Suprapubic skin (tissue), 4 donors: ENCODE measurements at regions not wholly inside any gene's neighbourhood (a gene's known extent, or its start where the extent isn't known, plus 50 kb on each side); places are given as distances from the start of the nearest gene placed in this dataset.

Experiments used
- CTCF ChIP-seq, 2 donors: fragments of 200-600 bp in 1 of 2; fragments of 450-650 bp in 1 of 2; sonication (generic) in 1 of 2; IDR thresholded peaks; one replicate each; pipeline ENCODE4 v1.5.1; 2016 to 2019; ENCODE audit warnings: antibody characterized with exemption in 2 of 2, mild to moderate bottlenecking in 1 of 2, moderate library complexity in 1 of 2
- EP300 ChIP-seq: sonication (generic); formaldehyde crosslinking; IDR thresholded peaks from one replicate; pipeline ENCODE4 v1.6.1; 2017; ENCODE audit warnings: antibody characterized with exemption
- POLR2A ChIP-seq, 2 donors: fragments of 450-650 bp; IDR thresholded peaks; one replicate each; pipeline ENCODE4 v1.6.1; 2017; ENCODE audit warnings: antibody characterized with exemption in 2 of 2, mild to moderate bottlenecking in 2 of 2, moderate library complexity in 2 of 2
- POLR2AphosphoS5 ChIP-seq, 3 donors: sonication (generic); formaldehyde crosslinking; IDR thresholded peaks; one replicate each; pipeline ENCODE4 v1.6.1; 2017; ENCODE audit warnings: antibody characterized with exemption in 3 of 3

GRCh38 chr20:60261333-60261732 is 303.1 kb downstream of the CDH26 start:
- no peak for TF ChIP-seq CTCF (IDR thresholded peaks at IDR 0.05)
- no peak for TF ChIP-seq POLR2AphosphoS5 (IDR thresholded peaks at IDR 0.05)
- no peak for TF ChIP-seq POLR2A (IDR thresholded peaks at IDR 0.05)
- TF ChIP-seq EP300, result no peak
